Activated T-helper 1 cell treated with anti-CD3 and anti-CD28 coated beads, Interleukin-12 subunit alpha, Interleukin-12 subunit beta, Interleukin-2, Interleukin-4 antibody, amounts not matched to agents 30 ng/mL and 10 ng/mL and 1 ng/mL, durations not matched to agents 14 hours and 24 hours and 36 hours (primary cell): ENCODE measurements at regions not wholly inside any gene's neighbourhood (a gene's known extent, or its start where the extent isn't known, plus 50 kb on each side); places are given as distances from the start of the nearest gene placed in this dataset.
"Not testable (repeated sequence)": the region's sequence is repeated elsewhere in the genome, so short reads cannot be mapped to it uniquely, and the experiment has no call there.

ENCODE experiments used
- DNase-seq: peaks from one replicate; pipeline ENCODE4 v3.0.0; 2021; ENCODE audit warnings: low spot score
- H3K27ac Mint-ChIP-seq: one replicate; pipeline ENCODE4 v1.8.0; 2021; ENCODE audit warnings: mild to moderate bottlenecking, mixed read lengths
- H3K27me3 Mint-ChIP-seq: one replicate; pipeline ENCODE4 v1.8.0; 2022; ENCODE audit warnings: mild to moderate bottlenecking, moderate library complexity, mixed read lengths; ENCODE audit not compliant: insufficient read depth
- H3K36me3 Mint-ChIP-seq: one replicate; pipeline ENCODE4 v1.8.0; 2021; ENCODE audit warnings: low read depth, mixed read lengths
- H3K4me1 Mint-ChIP-seq: one replicate; pipeline ENCODE4 v1.8.0; 2021; ENCODE audit warnings: low read depth, mixed read lengths
- H3K4me3 Mint-ChIP-seq: one replicate; pipeline ENCODE4 v1.8.0; 2021; ENCODE audit warnings: mild to moderate bottlenecking, moderate library complexity, mixed read lengths
- H3K9me3 Mint-ChIP-seq: one replicate; pipeline ENCODE4 v1.8.0; 2021; ENCODE audit warnings: mixed read lengths
- intact Hi-C: fragments of 100-400 bp; cut with micrococcal nuclease; formaldehyde crosslinking; loops from one replicate; pipeline ENCODE4 v1.15.1; 2024

DNA sequence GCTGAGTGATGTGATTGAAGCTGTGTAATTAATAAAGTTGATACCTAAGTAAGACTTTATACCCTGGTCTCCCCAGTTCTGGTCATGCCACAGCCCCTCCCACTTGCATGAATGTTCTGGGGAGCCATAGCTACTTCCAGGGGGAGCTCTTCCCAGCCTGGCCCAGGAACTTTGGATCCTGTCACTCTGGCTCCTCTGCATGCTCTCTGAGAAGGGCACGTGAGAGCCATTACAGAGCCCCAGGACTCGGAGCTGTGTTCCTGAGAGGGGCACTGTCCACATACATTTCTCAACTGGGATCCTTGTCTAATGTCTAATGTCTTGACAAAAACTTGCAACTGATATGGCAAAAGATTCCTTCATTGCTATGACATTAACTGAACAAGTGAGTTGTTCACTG is 173.9 kb upstream of the NPY start:
- Mint-ChIP-seq H3K27ac (no peak overlapping the region), H3K4me3 (no peak overlapping the region), H3K9me3 (no peaks in the 10 kb centered on the region), H3K4me1 (no peaks in the 10 kb centered on the region), H3K36me3 (no peaks in the 10 kb centered on the region), H3K27me3 (peaks cover 6% of the 10 kb centered on the region)
- intact Hi-C loops, result no loop called here
- DNase-seq, result no peak

DNA sequence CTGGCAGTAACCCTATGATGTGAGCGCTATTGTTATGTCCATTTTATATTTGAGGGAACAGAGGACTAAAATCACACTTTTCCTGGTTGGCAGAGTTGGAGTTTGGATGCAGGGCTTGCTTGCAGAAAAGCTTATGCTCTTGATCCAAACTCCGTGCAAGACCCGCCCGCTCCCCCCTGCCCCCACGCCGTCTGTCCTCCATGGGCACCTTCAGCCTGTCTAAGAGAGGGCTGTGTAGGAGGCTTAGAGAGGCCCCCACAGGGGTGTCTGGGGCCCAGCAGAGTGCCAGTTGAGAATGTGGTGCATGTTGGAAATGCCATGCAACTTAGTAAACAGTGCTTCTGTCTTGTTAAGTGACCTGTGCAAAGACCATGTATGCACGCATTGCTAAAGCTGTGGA is 170.5 kb upstream of the NPY start:
- Mint-ChIP-seq H3K9me3 (no peaks in the 10 kb centered on the region), H3K4me1 (no peaks in the 10 kb centered on the region), H3K27ac (no peak overlapping the region), H3K27me3 (peaks cover 3% of the 10 kb centered on the region), H3K4me3 (no peak overlapping the region), H3K36me3 (no peaks in the 10 kb centered on the region)
- no peak for DNase-seq
- intact Hi-C loops, result no loop called here

DNA sequence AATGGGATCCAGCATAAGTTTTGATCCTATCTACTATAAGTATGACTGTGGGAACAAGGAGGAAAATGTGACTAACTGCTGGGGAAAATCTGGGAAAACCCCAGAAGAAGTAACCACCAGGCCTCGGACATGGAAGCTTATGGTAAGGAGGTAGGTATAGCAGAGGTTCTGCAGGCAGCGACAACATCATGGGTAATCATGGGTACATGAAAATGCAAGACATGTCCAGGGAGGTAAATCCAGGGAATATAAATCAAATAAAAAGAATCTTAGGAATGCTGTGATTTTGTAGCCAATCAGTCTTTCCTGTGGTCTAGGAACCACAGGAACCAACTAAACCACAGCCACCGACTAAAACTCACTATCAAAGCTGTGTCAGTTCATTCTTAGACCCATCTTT is 168.3 kb upstream of the NPY start:
- H3K4me3 Mint-ChIP-seq, result no peak overlapping the region
- no peak overlapping the region for H3K27ac Mint-ChIP-seq
- no peaks in the 10 kb centered on the region for H3K36me3 Mint-ChIP-seq
- H3K9me3 Mint-ChIP-seq, result no peaks in the 10 kb centered on the region
- H3K4me1 Mint-ChIP-seq, result no peaks in the 10 kb centered on the region
- no peak for DNase-seq
- intact Hi-C loops, result no loop called here
- no peaks in the 10 kb centered on the region for H3K27me3 Mint-ChIP-seq

DNA sequence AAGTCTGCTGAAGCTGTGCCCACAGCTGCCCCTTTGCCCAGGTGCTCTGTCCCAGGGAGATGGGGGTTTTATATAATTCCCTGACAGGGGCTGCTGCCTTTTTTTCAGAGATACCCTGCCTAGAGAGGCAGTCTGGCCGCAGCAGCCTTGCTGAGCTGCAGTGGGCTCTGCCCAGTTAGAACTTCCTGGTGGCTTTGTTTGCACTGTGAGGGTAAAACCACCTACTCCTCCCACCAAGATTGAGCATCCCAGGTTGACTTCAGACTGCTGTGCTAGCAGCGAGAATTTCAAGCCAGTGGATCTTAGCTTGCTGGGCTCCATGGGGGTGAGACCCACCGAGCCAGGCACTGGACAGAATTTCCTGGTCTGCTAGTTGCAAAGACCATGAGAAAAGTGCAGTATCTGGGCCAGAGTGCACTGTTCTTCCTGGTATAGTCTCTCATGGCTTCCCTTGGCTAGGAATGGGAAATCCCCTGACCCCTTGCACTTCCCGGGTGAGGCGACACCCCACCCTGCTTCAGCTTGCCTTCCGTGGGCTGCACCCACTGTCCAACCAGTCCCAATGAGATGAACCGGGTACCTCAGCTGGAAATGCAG is 166.0 kb upstream of the NPY start:
- H3K27ac Mint-ChIP-seq, H3K36me3 Mint-ChIP-seq, H3K27me3 Mint-ChIP-seq, DNase-seq, H3K9me3 Mint-ChIP-seq, H3K4me1 Mint-ChIP-seq, intact Hi-C loops, H3K4me3 Mint-ChIP-seq: not testable (repeated sequence)

DNA sequence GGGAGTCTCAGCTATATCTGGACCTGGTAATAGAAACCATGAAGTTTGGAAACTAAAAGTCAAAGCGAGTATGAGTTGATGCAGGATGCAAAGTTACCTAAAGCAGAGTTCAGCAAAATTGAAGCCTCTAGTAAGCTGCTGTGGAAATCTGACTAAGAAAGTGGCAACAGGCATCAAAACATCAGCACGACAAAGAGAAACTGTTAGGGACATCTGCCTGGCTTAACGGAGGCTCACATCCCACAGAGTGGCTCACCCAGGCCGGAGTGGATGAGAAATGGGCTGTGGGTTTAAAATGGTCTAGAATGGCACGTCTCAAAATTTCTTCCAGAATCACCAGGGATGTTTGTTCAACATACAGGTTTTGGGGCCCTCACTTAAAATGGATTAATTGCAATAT is 164.1 kb upstream of the NPY start:
- Mint-ChIP-seq H3K9me3 (no peaks in the 10 kb centered on the region), H3K36me3 (no peaks in the 10 kb centered on the region), H3K27ac (no peak overlapping the region), H3K4me3 (no peak overlapping the region), H3K4me1 (no peaks in the 10 kb centered on the region), H3K27me3 (no peaks in the 10 kb centered on the region)
- intact Hi-C loops, result no loop called here
- no peak for DNase-seq

DNA sequence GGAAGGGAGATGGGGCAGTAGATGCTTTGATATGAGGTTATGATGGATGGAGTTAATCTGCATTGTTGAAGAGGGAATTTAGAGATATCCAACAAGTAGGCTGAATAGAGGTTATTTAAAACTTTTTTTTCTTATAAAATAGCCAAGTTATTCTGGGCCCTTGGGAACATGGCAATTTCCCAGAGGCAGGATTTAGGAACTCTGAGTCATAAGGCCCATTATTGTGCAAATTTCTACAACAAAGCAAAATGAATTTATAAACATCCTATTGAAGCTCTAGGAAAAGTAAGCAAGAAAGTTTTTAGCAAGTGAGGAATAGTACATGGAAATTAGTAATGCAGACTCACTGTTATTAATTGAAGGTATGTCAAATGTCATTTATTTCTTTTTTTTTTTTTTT is 160.9 kb upstream of the NPY start:
- Mint-ChIP-seq H3K4me1 (no peaks in the 10 kb centered on the region), H3K27me3 (no peaks in the 10 kb centered on the region), H3K27ac (no peak overlapping the region), H3K9me3 (no peaks in the 10 kb centered on the region), H3K36me3 (no peaks in the 10 kb centered on the region), H3K4me3 (no peak overlapping the region)
- intact Hi-C loops, result no loop called here
- no peak for DNase-seq

DNA sequence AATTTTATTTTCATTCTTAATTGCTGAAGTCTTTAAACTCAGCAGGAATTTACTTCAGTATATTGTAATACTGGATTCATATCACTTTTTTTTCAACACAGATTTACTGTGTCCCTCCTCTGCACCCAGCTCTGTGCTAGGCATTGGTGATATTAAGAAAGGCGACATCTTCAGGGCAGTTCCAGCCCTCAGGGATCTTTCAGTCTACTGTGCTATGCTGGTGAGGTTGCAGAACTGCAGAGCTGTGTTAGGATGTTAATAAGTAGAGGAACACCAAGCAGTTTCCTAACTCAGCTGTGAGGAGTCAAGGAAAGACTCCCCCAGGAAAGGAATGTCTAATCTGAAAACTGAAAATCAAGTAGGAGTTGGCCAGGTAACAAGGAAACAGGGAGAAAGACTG is 158.2 kb upstream of the NPY start:
- no peaks in the 10 kb centered on the region for H3K36me3 Mint-ChIP-seq
- H3K9me3 Mint-ChIP-seq, result no peaks in the 10 kb centered on the region
- intact Hi-C loops, result no loop called here
- H3K27ac Mint-ChIP-seq, result no peak overlapping the region
- H3K27me3 Mint-ChIP-seq, result no peaks in the 10 kb centered on the region
- DNase-seq, result no peak
- H3K4me3 Mint-ChIP-seq, result no peak overlapping the region
- no peaks in the 10 kb centered on the region for H3K4me1 Mint-ChIP-seq

DNA sequence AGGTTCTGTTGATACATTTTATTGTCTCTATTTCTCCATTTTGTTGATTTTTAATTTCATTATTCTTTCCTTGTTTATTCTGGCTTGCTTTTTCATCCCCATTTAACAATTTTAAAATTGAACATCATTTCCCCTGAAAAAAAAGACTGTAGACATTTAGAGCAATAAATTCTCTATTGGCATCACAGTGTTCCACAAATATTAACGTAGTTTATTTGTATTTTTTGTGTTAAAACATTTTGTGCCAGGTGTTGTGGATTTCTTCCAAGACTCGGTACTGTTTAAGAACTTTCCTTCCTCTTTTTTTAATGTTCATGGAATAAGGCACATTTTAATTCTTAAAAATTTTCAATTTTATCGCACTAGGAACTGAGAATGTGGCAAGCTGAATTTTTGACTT is 156.1 kb upstream of the NPY start:
- H3K27me3 Mint-ChIP-seq, result no peaks in the 10 kb centered on the region
- H3K36me3 Mint-ChIP-seq, result no peaks in the 10 kb centered on the region
- H3K9me3 Mint-ChIP-seq, result no peaks in the 10 kb centered on the region
- DNase-seq, result no peak
- H3K27ac Mint-ChIP-seq, result no peak overlapping the region
- H3K4me3 Mint-ChIP-seq, result no peak overlapping the region
- intact Hi-C loops, result no loop called here
- H3K4me1 Mint-ChIP-seq, result no peaks in the 10 kb centered on the region

DNA sequence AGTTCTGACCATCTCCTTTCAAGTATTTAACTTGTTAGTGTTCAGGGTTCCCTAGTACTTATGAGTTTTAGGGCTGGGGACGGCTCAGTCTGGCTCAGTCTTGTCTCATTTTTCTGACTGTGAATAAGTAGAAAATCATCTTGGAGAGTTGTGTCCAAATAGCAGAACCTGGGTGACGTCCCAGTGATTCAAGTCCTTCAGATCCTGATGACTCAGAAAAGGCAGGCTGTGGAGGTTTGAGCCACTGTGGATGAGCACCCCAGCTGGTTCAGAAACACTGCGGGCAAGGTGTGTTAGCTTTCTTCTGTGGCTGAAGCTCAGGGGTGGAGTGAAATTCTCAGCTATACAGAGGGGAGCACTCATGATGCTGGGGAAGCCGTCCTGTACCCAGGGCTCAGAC is 154.4 kb upstream of the NPY start:
- Mint-ChIP-seq H3K4me3 (no peak overlapping the region), H3K4me1 (peaks cover 8% of the 10 kb centered on the region), H3K9me3 (no peaks in the 10 kb centered on the region), H3K27me3 (no peaks in the 10 kb centered on the region), H3K27ac (no peak overlapping the region), H3K36me3 (no peaks in the 10 kb centered on the region)
- DNase-seq, result no peak
- intact Hi-C loops, result no loop called here

DNA sequence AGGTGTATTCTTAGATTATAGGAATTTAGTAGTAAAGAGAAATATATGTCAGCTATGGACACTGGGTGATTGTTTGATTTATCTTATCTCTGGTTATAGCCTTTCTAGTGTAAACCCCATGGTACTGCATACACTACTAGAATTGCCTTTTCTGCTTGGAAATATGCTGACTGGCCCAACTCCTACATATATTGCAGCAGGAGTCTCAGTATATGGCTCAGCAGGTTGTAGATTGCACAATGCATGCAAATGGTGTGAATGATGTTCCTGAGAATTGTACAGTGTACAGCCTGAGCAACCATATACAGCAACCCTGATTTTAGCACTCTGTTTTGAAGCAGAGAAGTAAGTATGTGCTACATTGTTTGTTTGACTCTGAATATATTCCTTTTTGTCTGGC is 153.4 kb upstream of the NPY start:
- no peak for DNase-seq
- H3K36me3 Mint-ChIP-seq, result no peaks in the 10 kb centered on the region
- no peak overlapping the region for H3K4me3 Mint-ChIP-seq
- H3K27me3 Mint-ChIP-seq, result no peaks in the 10 kb centered on the region
- intact Hi-C loops, result no loop called here
- H3K27ac Mint-ChIP-seq, result no peak overlapping the region
- H3K4me1 Mint-ChIP-seq, result peaks cover 8% of the 10 kb centered on the region
- no peaks in the 10 kb centered on the region for H3K9me3 Mint-ChIP-seq

DNA sequence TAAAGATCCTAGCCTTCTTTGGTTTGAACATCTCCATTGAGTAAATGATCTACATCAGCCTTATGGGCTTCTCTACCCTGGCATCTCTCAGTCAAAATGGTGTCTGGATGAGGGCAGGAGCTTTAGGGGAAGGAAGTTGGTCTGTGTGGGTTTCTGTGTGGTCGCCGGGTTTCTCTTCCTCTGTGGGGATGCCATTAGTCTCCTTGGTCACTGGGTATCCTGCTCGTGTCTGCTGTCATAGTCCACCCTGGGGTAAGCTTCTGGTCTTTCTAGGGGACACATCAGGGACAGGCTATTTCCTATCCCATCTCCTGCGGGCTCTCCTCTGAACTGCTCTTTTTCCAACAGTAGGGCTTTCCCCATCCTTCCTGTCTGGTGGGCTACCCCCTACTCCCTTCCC is 150.3 kb upstream of the NPY start:
- no peak overlapping the region for H3K27ac Mint-ChIP-seq
- DNase-seq, result no peak
- intact Hi-C loops, result no loop called here
- H3K4me3 Mint-ChIP-seq, result no peak overlapping the region
- H3K9me3 Mint-ChIP-seq, result no peaks in the 10 kb centered on the region
- peaks cover 3% of the 10 kb centered on the region for H3K27me3 Mint-ChIP-seq
- H3K4me1 Mint-ChIP-seq, result peaks cover 8% of the 10 kb centered on the region
- H3K36me3 Mint-ChIP-seq, result no peaks in the 10 kb centered on the region

DNA sequence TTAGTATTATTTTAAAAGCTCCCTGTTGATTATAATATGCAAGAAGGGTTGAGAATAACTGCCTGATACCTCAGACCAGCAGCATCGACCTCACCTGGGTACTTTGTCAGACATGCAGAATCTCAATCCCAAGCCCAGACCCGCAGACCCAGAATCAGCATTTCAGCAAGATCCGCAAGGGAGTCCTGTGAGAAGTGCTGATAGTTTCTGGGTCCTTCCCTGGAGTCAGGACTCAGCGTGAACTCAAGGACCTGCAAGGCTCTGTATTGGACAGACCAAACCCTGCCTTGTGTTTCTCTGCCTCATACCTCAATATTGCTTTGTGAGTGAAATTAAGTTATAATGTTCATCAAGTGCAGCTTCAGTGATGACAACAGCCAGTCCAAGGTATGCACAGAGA is 149.5 kb upstream of the NPY start:
- H3K4me1 Mint-ChIP-seq, result peaks cover 8% of the 10 kb centered on the region
- no peak overlapping the region for H3K27ac Mint-ChIP-seq
- no peak for DNase-seq
- no peaks in the 10 kb centered on the region for H3K36me3 Mint-ChIP-seq
- H3K4me3 Mint-ChIP-seq, result no peak overlapping the region
- no peaks in the 10 kb centered on the region for H3K9me3 Mint-ChIP-seq
- peaks cover 3% of the 10 kb centered on the region for H3K27me3 Mint-ChIP-seq
- intact Hi-C loops, result no loop called here

DNA sequence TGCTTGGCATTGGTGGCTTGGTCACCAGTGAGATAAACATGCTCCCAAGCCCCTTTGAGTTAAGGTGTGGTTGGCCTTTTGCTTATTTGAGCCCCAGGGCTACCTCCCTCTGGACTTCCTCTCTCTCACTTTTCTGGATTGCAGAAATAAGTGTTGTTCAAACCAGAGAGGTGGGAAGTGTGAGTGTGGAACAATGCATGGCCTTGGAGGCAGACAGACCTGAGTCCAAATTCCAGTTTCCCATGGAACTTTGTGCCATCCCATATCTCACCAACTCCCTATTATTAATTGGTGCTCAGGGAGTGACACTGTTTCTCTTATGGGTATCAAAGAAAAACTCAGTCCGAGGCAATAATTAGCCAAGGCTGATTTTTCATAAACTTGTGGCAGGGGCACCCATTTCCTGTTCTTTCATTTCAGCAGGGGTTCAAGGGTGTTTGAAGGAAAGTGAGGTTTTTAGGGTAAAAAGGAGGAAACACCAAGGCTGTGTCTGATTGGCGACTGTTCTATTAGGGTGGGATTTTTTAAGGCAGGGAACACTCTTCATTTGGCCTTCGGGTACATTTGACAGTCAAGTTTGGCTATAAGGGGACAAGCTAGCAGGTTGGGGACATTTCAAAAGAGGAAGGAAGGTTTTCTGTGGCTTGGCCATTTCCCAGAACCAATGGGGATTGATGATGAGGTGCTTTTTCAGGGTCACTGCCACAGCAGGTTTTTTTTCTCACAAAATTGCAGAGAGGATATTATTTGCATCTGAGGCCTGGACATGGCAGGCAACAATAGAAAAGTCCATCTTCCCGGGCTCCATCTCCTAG is 148.8 kb upstream of the NPY start:
- DNase-seq, result no peak
- H3K27ac Mint-ChIP-seq, result no peak overlapping the region
- peaks cover 8% of the 10 kb centered on the region for H3K4me1 Mint-ChIP-seq
- peaks cover 3% of the 10 kb centered on the region for H3K27me3 Mint-ChIP-seq
- intact Hi-C loops, result no loop called here
- no peak overlapping the region for H3K4me3 Mint-ChIP-seq
- H3K36me3 Mint-ChIP-seq, result no peaks in the 10 kb centered on the region
- H3K9me3 Mint-ChIP-seq, result no peaks in the 10 kb centered on the region

DNA sequence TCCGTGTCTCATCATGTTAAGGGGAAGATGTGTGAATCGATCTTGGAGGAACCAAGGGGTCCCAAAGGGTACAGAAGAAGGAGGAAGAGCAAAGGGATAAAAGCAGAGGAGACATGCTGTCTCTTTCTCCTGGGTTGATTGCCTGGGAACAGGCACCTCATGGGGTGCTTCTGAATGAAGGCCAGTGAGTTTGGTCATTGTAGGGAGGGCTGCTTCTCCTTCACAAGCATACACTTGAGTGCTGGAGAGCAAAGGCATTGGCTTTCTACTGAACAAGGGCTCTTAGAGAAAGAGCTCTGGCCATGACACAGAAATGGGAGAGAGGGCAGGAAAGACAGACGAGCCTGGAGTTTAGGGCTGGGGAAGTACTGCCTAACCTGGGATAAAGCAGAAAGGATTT is 146.7 kb upstream of the NPY start:
- peaks cover 3% of the 10 kb centered on the region for H3K27me3 Mint-ChIP-seq
- intact Hi-C loops, result no loop called here
- H3K9me3 Mint-ChIP-seq, result no peaks in the 10 kb centered on the region
- H3K4me3 Mint-ChIP-seq, result no peak overlapping the region
- no peak for DNase-seq
- peaks cover 8% of the 10 kb centered on the region for H3K4me1 Mint-ChIP-seq
- H3K36me3 Mint-ChIP-seq, result no peaks in the 10 kb centered on the region
- no peak overlapping the region for H3K27ac Mint-ChIP-seq
